Fibroblast of skin of back (primary cell): ENCODE measurements at regions not wholly inside any gene's neighbourhood (a gene's known extent, or its start where the extent isn't known, plus 50 kb on each side); places are given as distances from the start of the nearest gene placed in this dataset.

Experiments
- DNase-seq: peaks from one replicate; pipeline ENCODE4 v3.0.0-alpha.2; 2013

GRCh38 chr5:159385536-159385935 is 55.2 kb upstream of the IL12B start:
- no peak for DNase-seq

GRCh38 chr5:159386028-159386711 is 55.9 kb upstream of the IL12B start:
- DNase-seq, result no peak

- DNase-seq, result no peak
These were observed 62.6 kb upstream of the IL12B start for GRCh38 chr5:159392871-159393270.

GRCh38 chr5:159393854-159394274 is 63.6 kb upstream of the IL12B start:
- no peak for DNase-seq

GRCh38 chr5:159395202-159395601 is 64.9 kb upstream of the IL12B start:
- no peak for DNase-seq

GRCh38 chr5:159398936-159399335 is 68.6 kb upstream of the IL12B start:
- DNase-seq, result no peak

- no peak for DNase-seq
These were observed 70.2 kb upstream of the IL12B start for GRCh38 chr5:159400476-159400875.

- no peak for DNase-seq
These were observed 72.0 kb upstream of the IL12B start for GRCh38 chr5:159402311-159402710.

- no peak for DNase-seq
These were observed 72.6 kb upstream of the IL12B start for GRCh38 chr5:159402856-159403255.

GRCh38 chr5:159403906-159404681 is 73.8 kb upstream of the IL12B start:
- peak; percentile 6 for DNase-seq

- peak; percentile 23 for DNase-seq
These were observed 75.3 kb upstream of the IL12B start for GRCh38 chr5:159405611-159406031.

- no peak for DNase-seq
These were observed 76.3 kb upstream of the IL12B start for GRCh38 chr5:159406571-159406970.

- DNase-seq, result no peak
These were observed 79.5 kb upstream of the IL12B start for GRCh38 chr5:159409801-159410200.

GRCh38 chr5:159410480-159410879 is 80.2 kb upstream of the IL12B start:
- DNase-seq, result no peak

GRCh38 chr5:159411115-159411514 is 80.8 kb upstream of the IL12B start:
- DNase-seq, result no peak

- no peak for DNase-seq
These were observed 82.2 kb upstream of the IL12B start for GRCh38 chr5:159412284-159413046.

GRCh38 chr5:159414021-159414420 is 83.7 kb upstream of the IL12B start:
- DNase-seq, result no peak

- DNase-seq, result no peak
These were observed 85.1 kb upstream of the IL12B start for GRCh38 chr5:159415301-159415937.

- DNase-seq, result no peak
These were observed 86.2 kb upstream of the IL12B start for GRCh38 chr5:159416438-159416837.

GRCh38 chr5:159417170-159417569 is 86.9 kb upstream of the IL12B start:
- no peak for DNase-seq

- no peak for DNase-seq
These were observed 89.3 kb upstream of the IL12B start for GRCh38 chr5:159419576-159419975.

GRCh38 chr5:159420940-159421339 is 90.7 kb upstream of the IL12B start:
- no peak for DNase-seq

- DNase-seq, result peak; percentile 9
These were observed 92.1 kb upstream of the IL12B start for GRCh38 chr5:159422361-159422760.
